SK-N-MC (cell line): ENCODE measurements at regions not wholly inside any gene's neighbourhood (a gene's known extent, or its start where the extent isn't known, plus 50 kb on each side); places are given as distances from the start of the nearest gene placed in this dataset.

Experiments used
- DNase-seq: peaks from one replicate; pipeline ENCODE4 v3.0.0-alpha.2; 2011; ENCODE audit warnings: low read depth, low spot score
- H3K27ac ChIP-seq: fragments of 200-600 bp; sonication (generic); 2 replicates; pipeline ENCODE4 v1.5.1; 2016; ENCODE audit warnings: mixed run types
- H3K36me3 ChIP-seq: fragments of 200-600 bp; sonication (generic); 2 replicates; pipeline ENCODE4 v1.6.1; 2017; ENCODE audit warnings: antibody characterized with exemption, low read length, mixed read lengths; ENCODE audit not compliant: insufficient read depth
- H3K4me3 ChIP-seq: fragments of 200-600 bp; sonication (generic); 2 replicates; pipeline ENCODE4 v1.5.1; 2016
- H3K9ac ChIP-seq: fragments of 200-600 bp; sonication (generic); 2 replicates; pipeline ENCODE4 v1.8.0; 2017; ENCODE audit warnings: mixed run types, mixed read lengths; ENCODE audit not compliant: insufficient read length
- H3K9me3 ChIP-seq: fragments of 200-600 bp; sonication (generic); 2 replicates; pipeline ENCODE4 v1.6.1; 2017; ENCODE audit warnings: low read depth, mild to moderate bottlenecking, antibody characterized with exemption, low read length, moderate library complexity, mixed read lengths
- EZH2 ChIP-seq: fragments of 200-600 bp; sonication (generic); IDR thresholded peaks from one replicate; pipeline ENCODE4 v1.6.1; 2017; ENCODE audit warnings: antibody characterized with exemption
- FOXP2 ChIP-seq: optimal IDR thresholded peaks from 2 replicates; pipeline ENCODE3; 2011; ENCODE audit warnings: mild to moderate bottlenecking, moderate library complexity; ENCODE audit not compliant: insufficient read depth; ENCODE audit errors: extremely low read length, control extremely low read depth
- POLR2AphosphoS5 ChIP-seq: IDR thresholded peaks from 2 replicates; pipeline ENCODE4 v1.6.1; 2012; ENCODE audit warnings: mild to moderate bottlenecking, low read depth, low read length, borderline replicate concordance

GRCh38 chr9:12584656-12585522, 108.3 kb upstream of the TYRP1 start:
- Histone ChIP-seq H3K4me3 (no peak overlapping the region), H3K9me3 (no peaks in the 10 kb centered on the region), H3K9ac (no peak overlapping the region), H3K27ac (no peak overlapping the region), H3K36me3 (no peaks in the 10 kb centered on the region)
- TF ChIP-seq FOXP2 (no peak), EZH2 (no peak), POLR2AphosphoS5 (no peak)
- no peak for DNase-seq

DNA sequence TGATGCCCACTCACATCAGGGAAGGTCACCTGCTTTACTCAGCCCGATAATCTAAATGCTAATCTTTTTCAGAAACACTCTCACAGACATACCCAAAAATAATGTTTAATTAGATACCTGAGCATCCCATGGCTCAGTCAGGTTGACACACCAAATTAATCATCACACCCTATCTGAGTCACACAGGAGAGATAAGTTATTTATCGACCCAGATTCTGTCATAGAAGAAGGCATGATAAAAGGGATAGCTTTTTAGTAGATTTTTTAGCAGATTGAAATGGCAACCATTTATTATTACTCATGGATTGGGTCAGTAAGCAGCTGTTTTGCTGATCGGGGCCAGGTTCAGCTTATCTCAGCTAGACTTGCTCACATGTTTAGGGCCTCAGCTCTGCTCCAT, 97.8 kb upstream of the TYRP1 start:
- no peak for DNase-seq
- TF ChIP-seq POLR2AphosphoS5 (no peak), EZH2 (no peak), FOXP2 (no peak)

DNA sequence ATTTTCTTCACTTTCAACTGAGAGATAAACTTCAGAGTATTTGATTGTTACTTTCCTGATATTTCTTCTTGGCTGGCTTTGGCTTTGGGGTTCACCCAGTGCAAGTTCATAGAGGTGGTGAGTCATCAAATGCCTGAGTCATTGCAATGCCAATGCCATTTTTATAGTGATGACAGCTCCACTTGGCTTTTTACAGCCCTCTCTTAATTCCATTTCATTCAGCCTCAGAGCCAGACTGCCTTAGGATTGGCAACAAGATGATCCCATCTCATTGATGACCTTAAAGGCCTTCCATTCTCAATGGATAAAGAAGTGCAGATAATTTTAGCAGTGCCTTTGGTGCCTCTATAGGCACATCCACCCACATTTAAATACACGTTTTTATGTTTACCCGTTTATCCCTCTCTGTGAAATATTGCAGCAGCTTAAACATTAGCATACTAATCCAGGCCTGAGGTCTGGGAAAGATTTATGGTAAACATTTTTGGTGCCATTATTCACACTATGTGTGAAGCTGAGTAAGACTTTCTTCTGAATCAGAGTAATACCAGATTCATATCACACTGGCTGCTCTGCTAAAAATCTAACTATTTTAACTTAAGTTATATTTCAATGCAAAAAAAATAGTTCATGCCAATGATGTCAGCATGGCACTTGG, 88.9 kb upstream of the TYRP1 start:
- H3K9me3 ChIP-seq: no peaks in the 10 kb centered on the region
- no peak for DNase-seq
- H3K36me3 ChIP-seq: no peaks in the 10 kb centered on the region
- TF ChIP-seq FOXP2: no peak
- no peak for TF ChIP-seq EZH2
- no peak for TF ChIP-seq POLR2AphosphoS5
- H3K27ac ChIP-seq: no peak overlapping the region
- H3K4me3 ChIP-seq: no peak overlapping the region
- H3K9ac ChIP-seq: no peak overlapping the region

More for the DNA sequence above, 97.8 kb upstream of the TYRP1 start:
- Histone ChIP-seq H3K4me3 (no peak overlapping the region), H3K9ac (no peak overlapping the region), H3K9me3 (no peaks in the 10 kb centered on the region), H3K36me3 (no peaks in the 10 kb centered on the region), H3K27ac (no peak overlapping the region)

DNA sequence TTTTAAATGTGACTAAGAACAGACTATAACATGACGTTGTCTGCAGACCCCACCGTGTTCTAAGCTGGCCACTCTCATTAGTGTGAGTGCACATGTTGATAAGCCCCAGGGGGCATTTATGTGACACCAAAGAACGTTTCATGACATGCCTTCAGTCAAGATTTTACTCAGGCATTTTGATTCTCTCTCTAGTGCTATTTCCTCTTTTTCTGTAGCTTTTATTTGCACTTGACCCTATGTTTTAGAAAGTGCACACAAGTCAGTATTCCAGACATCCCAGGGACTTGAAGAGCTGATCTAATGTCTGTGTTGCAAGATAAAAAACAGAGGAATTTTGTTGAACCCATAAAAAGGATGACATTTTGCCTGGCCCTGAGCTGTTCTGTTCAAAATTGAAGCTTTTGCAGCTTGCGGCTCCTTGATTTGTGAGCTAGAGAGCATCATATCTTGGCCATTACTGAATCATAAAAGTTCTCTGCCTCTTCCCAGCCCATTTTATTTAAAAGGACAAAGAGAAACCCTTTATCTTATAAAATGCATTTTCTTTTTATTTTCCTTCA, 80.9 kb upstream of the TYRP1 start:
- no peak for TF ChIP-seq FOXP2
- TF ChIP-seq EZH2: no peak
- no peak for TF ChIP-seq POLR2AphosphoS5
- DNase-seq: no peak
- no peak overlapping the region for H3K27ac ChIP-seq
- no peak overlapping the region for H3K9ac ChIP-seq
- H3K4me3 ChIP-seq: no peak overlapping the region
- no peaks in the 10 kb centered on the region for H3K9me3 ChIP-seq
- no peaks in the 10 kb centered on the region for H3K36me3 ChIP-seq

GRCh38 chr9:12613071-12613470, 80.1 kb upstream of the TYRP1 start:
- Histone ChIP-seq H3K4me3 (no peak overlapping the region), H3K9ac (no peak overlapping the region)
- TF ChIP-seq EZH2: no peak
- no peak for TF ChIP-seq POLR2AphosphoS5
- no peak for TF ChIP-seq FOXP2

DNA sequence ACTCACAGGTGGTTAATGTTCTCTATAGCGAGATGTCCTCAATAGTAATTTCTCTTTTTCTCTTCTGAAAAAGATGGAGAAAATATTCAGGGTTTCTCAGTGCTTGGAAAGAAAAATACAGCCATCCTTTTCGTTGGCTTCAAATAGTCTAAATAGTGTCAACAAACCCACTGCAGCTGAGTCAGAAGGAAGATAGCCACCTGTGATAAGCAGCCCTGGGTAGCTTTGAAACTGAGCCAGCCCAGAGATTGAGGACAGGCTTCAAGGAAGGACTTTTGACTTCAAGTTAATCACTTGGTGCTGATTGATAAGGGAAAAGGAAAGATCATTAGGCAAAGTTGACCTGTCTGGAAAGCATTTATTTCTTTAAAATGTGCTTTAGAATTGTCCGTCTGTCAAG, 78.7 kb upstream of the TYRP1 start:
- no peak overlapping the region for H3K27ac ChIP-seq
- no peak for DNase-seq
- TF ChIP-seq POLR2AphosphoS5 (no peak), EZH2 (no peak), FOXP2 (no peak)
- no peak overlapping the region for H3K9ac ChIP-seq
- no peaks in the 10 kb centered on the region for H3K36me3 ChIP-seq
- H3K4me3 ChIP-seq: no peak overlapping the region
- H3K9me3 ChIP-seq: no peaks in the 10 kb centered on the region

More at GRCh38 chr9:12613071-12613470, 80.1 kb upstream of the TYRP1 start:
- Histone ChIP-seq H3K9me3 (no peaks in the 10 kb centered on the region), H3K27ac (no peak overlapping the region), H3K36me3 (no peaks in the 10 kb centered on the region)
- DNase-seq: no peak

DNA sequence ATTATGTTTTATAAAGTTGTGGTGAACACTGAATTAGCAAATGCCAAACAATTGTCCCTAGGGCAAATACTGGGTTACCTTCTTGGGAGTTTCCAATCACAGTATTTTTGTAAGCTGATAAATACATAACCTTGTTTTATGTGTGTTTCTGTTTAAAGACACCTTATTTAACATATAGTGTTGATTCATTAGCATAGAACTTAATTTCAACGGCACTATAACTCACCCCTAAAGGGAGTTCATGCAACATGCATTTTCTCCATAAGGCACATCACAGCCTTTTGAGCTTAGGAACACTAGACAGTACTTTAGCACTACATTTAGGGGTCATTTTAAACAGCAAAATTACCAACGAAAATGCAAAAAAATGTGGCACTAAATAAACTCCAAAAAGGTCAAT, 74.2 kb upstream of the TYRP1 start:
- H3K27ac ChIP-seq: no peak overlapping the region
- no peak overlapping the region for H3K4me3 ChIP-seq
- no peak for TF ChIP-seq FOXP2
- no peak for TF ChIP-seq EZH2
- TF ChIP-seq POLR2AphosphoS5: no peak
- no peak overlapping the region for H3K9ac ChIP-seq
- no peaks in the 10 kb centered on the region for H3K36me3 ChIP-seq
- no peak for DNase-seq
- no peaks in the 10 kb centered on the region for H3K9me3 ChIP-seq

GRCh38 chr9:12625844-12626243, 67.3 kb upstream of the TYRP1 start:
- H3K9me3 ChIP-seq: no peaks in the 10 kb centered on the region
- no peak for TF ChIP-seq POLR2AphosphoS5
- no peak for TF ChIP-seq FOXP2
- TF ChIP-seq EZH2: no peak
- H3K27ac ChIP-seq: no peak overlapping the region
- DNase-seq: no peak
- H3K36me3 ChIP-seq: no peaks in the 10 kb centered on the region
- H3K4me3 ChIP-seq: no peak overlapping the region
- H3K9ac ChIP-seq: no peak overlapping the region
